Vagina (tissue), 2 donors: ENCODE measurements at regions not wholly inside any gene's neighbourhood (a gene's known extent, or its start where the extent isn't known, plus 50 kb on each side); places are given as distances from the start of the nearest gene placed in this dataset.

Source experiments
- DNase-seq, 2 donors: peaks; one replicate each; pipeline ENCODE4 v3.0.0-alpha.2; 2017; ENCODE audit errors: extremely low spot score in 2 of 2
- H3K27ac ChIP-seq: fragments of 200-600 bp; sonication (generic); one replicate; pipeline ENCODE4 v1.5.1; 2019
- H3K27me3 ChIP-seq: fragments of 200-600 bp; sonication (generic); one replicate; pipeline ENCODE4 v1.5.1; 2019
- H3K36me3 ChIP-seq, 2 donors: fragments of 200-600 bp; sonication (generic); one replicate each; pipeline ENCODE4 v1.5.1; 2017 to 2019
- H3K4me1 ChIP-seq: fragments of 200-600 bp; sonication (generic); one replicate; pipeline ENCODE4 v1.5.1; 2019
- H3K4me3 ChIP-seq, 2 donors: fragments of 200-600 bp; sonication (generic); 1 replicate in 1 of 2; 2 replicates in 1 of 2; pipeline ENCODE4 v1.5.1; 2016 to 2019
- H3K9me3 ChIP-seq: fragments of 200-600 bp; sonication (generic); one replicate; pipeline ENCODE4 v1.5.1; 2019
- POLR2A ChIP-seq, 2 donors: fragments of 450-650 bp; IDR thresholded peaks; one replicate each; pipeline ENCODE4 v1.6.1; 2017; ENCODE audit warnings: antibody characterized with exemption in 2 of 2, mild to moderate bottlenecking in 2 of 2, moderate library complexity in 2 of 2
- POLR2AphosphoS5 ChIP-seq, 2 donors: sonication (generic); formaldehyde crosslinking; IDR thresholded peaks; one replicate each; pipeline ENCODE4 v1.9.0; 2017; ENCODE audit warnings: antibody characterized with exemption in 2 of 2, mild to moderate bottlenecking in 2 of 2, low read depth in 1 of 2; ENCODE audit not compliant: insufficient read depth in 1 of 2
- intact Hi-C: fragments of 100-400 bp; cut with DNase I; formaldehyde crosslinking; loops from one replicate; pipeline ENCODE4 v1.15.1; 2023
- TF ChIP-seq, protein P1 (sequence below), 3 experiments: fragments of 450-650 bp in 2 of 3; fragments of 200-600 bp in 1 of 3; sonication (generic) in 1 of 3; IDR thresholded peaks; one replicate each; pipeline ENCODE4 v1.5.1; 2017 to 2019; ENCODE audit warnings: antibody characterized with exemption in 3 of 3, mild to moderate bottlenecking in 2 of 3, moderate library complexity in 2 of 3

DNA sequence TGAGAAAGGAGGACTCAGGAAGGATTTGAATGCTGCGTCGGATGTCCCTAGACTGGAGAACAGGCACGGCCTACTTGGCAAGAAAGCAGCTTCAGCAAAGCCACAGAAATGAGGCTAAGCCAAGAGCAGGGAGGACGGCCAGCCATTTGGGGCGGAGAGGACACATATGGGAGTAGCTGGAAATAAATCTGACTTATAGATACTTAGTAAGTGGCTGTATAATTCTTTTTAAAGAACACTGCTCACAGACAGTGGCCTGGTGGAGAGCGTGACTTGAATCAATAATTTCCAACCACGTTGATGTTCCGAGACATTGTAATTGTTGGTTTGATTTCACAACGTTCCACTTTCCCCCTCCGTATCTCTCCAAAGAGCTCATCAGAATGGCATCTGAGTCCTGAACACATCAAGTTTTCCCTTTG, 67.7 kb upstream of the JCAD start:
- Histone ChIP-seq H3K4me3 (no peak overlapping the region), H3K9me3 (no peaks in the 10 kb centered on the region), H3K36me3 (no peaks in the 10 kb centered on the region), H3K27ac (no peak overlapping the region), H3K4me1 (no peaks in the 10 kb centered on the region), H3K27me3 (no peaks in the 10 kb centered on the region)
- DNase-seq = peak in 1 of 2 donors; percentile 64
- intact Hi-C loops = no loop called here
- TF ChIP-seq POLR2A (IDR thresholded peaks at IDR 0.05) (no peak), POLR2AphosphoS5 (IDR thresholded peaks at IDR 0.05; ENCODE audit: insufficient read depth in 1 of 2, low read depth in 1 of 2) (no peak)
- TF ChIP-seq, protein P1, sequence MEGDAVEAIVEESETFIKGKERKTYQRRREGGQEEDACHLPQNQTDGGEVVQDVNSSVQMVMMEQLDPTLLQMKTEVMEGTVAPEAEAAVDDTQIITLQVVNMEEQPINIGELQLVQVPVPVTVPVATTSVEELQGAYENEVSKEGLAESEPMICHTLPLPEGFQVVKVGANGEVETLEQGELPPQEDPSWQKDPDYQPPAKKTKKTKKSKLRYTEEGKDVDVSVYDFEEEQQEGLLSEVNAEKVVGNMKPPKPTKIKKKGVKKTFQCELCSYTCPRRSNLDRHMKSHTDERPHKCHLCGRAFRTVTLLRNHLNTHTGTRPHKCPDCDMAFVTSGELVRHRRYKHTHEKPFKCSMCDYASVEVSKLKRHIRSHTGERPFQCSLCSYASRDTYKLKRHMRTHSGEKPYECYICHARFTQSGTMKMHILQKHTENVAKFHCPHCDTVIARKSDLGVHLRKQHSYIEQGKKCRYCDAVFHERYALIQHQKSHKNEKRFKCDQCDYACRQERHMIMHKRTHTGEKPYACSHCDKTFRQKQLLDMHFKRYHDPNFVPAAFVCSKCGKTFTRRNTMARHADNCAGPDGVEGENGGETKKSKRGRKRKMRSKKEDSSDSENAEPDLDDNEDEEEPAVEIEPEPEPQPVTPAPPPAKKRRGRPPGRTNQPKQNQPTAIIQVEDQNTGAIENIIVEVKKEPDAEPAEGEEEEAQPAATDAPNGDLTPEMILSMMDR (IDR thresholded peaks at IDR 0.05) = no peak

DNA sequence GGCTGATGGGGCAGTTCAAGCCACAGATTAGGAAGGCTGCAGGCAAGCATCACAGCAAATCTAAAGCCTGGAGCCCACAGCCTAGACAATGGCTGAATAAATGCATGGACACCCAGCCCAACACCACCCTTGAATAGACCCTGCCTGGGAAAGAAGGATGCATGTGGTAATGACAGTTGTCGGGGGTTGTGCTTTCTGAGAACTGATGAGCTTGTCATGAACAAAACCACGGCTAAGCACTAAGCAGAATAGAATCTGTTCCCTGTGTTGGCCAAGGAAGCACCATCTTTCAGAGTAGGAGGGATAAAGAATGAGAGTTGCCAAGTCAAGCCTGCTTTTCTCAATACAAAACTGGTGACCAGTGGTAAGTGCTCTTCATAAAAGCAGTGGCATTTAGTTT, 66.1 kb upstream of the JCAD start:
- intact Hi-C loops = no loop called here
- no peaks in the 10 kb centered on the region for H3K36me3 ChIP-seq
- no peaks in the 10 kb centered on the region for H3K9me3 ChIP-seq
- H3K4me3 ChIP-seq = no peak overlapping the region
- H3K27me3 ChIP-seq = no peaks in the 10 kb centered on the region
- H3K4me1 ChIP-seq = no peaks in the 10 kb centered on the region
- no peak for DNase-seq
- TF ChIP-seq POLR2AphosphoS5 (IDR thresholded peaks at IDR 0.05; ENCODE audit: insufficient read depth in 1 of 2, low read depth in 1 of 2) (no peak), POLR2A (IDR thresholded peaks at IDR 0.05) (no peak)
- TF ChIP-seq, protein P1 (IDR thresholded peaks at IDR 0.05) = no peak
- H3K27ac ChIP-seq = no peak overlapping the region

DNA sequence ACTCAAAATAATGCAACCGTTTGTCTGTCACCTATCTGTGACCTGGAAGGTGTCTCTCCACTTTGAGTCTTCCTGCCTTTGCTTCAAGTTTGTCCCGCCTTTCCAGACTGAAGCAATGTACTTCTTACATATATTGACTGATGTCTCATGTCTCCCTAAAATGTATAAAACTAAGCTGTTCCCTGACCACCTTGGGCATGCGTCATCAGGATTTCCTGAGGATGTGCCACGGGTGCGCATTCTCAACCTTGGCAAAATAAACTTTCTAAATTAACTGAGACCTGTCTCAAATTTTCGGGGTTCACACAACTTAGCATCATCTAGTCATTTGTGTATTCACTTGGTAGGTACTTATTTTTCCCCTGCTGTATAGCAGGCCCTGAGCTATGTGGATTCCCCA, 65.3 kb upstream of the JCAD start:
- no peaks in the 10 kb centered on the region for H3K4me1 ChIP-seq
- no peaks in the 10 kb centered on the region for H3K36me3 ChIP-seq
- no peak for TF ChIP-seq POLR2AphosphoS5 (IDR thresholded peaks at IDR 0.05; ENCODE audit: insufficient read depth in 1 of 2, low read depth in 1 of 2)
- no peak for TF ChIP-seq POLR2A (IDR thresholded peaks at IDR 0.05)
- TF ChIP-seq, protein P1 (IDR thresholded peaks at IDR 0.05) = no peak
- H3K4me3 ChIP-seq = no peak overlapping the region
- no peaks in the 10 kb centered on the region for H3K9me3 ChIP-seq
- no peak overlapping the region for H3K27ac ChIP-seq
- no peaks in the 10 kb centered on the region for H3K27me3 ChIP-seq
- intact Hi-C loops = no loop called here
- no peak for DNase-seq

DNA sequence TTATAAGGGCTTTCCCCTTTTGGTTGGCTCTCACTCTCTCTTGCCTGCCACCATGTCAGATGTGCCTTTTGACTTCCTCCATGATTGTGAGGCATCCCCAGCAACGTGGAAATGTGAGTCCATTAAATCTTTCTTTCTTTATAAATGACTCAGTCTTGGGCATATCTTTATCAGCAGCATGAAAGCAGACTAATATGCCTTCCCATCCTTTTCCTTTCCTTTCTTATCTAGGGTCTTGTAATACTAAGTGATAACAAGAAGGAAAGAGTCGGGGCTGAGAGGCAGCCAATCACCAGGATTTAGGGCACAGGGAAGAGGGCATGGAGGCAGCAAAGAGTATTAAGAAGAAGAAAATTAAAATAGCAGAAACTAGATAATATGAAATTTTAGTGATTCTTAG, 62.0 kb upstream of the JCAD start:
- no peak overlapping the region for H3K27ac ChIP-seq
- H3K27me3 ChIP-seq = no peaks in the 10 kb centered on the region
- H3K4me3 ChIP-seq = no peak overlapping the region
- intact Hi-C loops = no loop called here
- no peak for DNase-seq
- no peaks in the 10 kb centered on the region for H3K4me1 ChIP-seq
- TF ChIP-seq, protein P1 (IDR thresholded peaks at IDR 0.05) = no peak
- TF ChIP-seq POLR2AphosphoS5 (IDR thresholded peaks at IDR 0.05; ENCODE audit: insufficient read depth in 1 of 2, low read depth in 1 of 2) = no peak
- no peak for TF ChIP-seq POLR2A (IDR thresholded peaks at IDR 0.05)
- H3K36me3 ChIP-seq = no peaks in the 10 kb centered on the region
- H3K9me3 ChIP-seq = no peaks in the 10 kb centered on the region

DNA sequence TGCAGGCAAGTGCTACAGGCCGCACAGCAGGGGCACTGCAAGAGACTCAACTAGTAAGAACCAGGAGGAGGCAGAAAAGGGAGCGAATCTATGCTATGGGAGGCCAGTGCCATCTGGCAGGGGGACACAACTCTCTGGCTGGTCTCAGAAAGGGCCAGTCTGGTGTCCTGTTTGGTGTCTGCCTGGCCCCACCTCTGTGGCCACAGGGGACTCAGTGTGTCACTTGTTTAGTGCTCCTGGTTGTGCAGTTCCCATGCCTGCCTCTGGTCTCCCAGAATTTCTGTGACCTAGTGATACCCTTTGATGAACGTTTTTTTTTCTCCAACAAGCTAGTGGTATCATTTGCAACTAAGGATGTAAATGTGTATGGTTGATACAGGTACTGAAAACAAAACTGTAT, 59.2 kb upstream of the JCAD start:
- H3K4me3 ChIP-seq = no peak overlapping the region
- no peaks in the 10 kb centered on the region for H3K9me3 ChIP-seq
- intact Hi-C loops = no loop called here
- no peak for TF ChIP-seq POLR2A (IDR thresholded peaks at IDR 0.05)
- no peak for TF ChIP-seq POLR2AphosphoS5 (IDR thresholded peaks at IDR 0.05; ENCODE audit: insufficient read depth in 1 of 2, low read depth in 1 of 2)
- TF ChIP-seq, protein P1 (IDR thresholded peaks at IDR 0.05) = no peak
- DNase-seq = no peak
- no peaks in the 10 kb centered on the region for H3K4me1 ChIP-seq
- no peaks in the 10 kb centered on the region for H3K27me3 ChIP-seq
- H3K27ac ChIP-seq = no peak overlapping the region
- no peaks in the 10 kb centered on the region for H3K36me3 ChIP-seq
